Chondrocyte (in vitro differentiated cells): ENCODE measurements at regions not wholly inside any gene's neighbourhood (a gene's known extent, or its start where the extent isn't known, plus 50 kb on each side); places are given as distances from the start of the nearest gene placed in this dataset.

ENCODE experiments used
- DNase-seq: peaks from one replicate; pipeline ENCODE4 v3.0.0; 2021; ENCODE audit warnings: mixed read lengths, low spot score
- H3K27ac Mint-ChIP-seq: one replicate; pipeline ENCODE4 v1.8.0; 2021; ENCODE audit warnings: mild to moderate bottlenecking, moderate library complexity, mixed read lengths; ENCODE audit not compliant: unreplicated experiment
- H3K27me3 Mint-ChIP-seq: 2 replicates; pipeline ENCODE4 v1.8.0; 2021; ENCODE audit warnings: low read depth, mixed read lengths
- H3K36me3 Mint-ChIP-seq: 2 replicates; pipeline ENCODE4 v1.8.0; 2021; ENCODE audit warnings: low read depth, mixed read lengths
- H3K4me1 Mint-ChIP-seq: 2 replicates; pipeline ENCODE4 v1.8.0; 2021; ENCODE audit warnings: low read depth, mild to moderate bottlenecking, mixed read lengths
- H3K4me3 Mint-ChIP-seq: one replicate; pipeline ENCODE4 v1.8.0; 2021; ENCODE audit warnings: mild to moderate bottlenecking, moderate library complexity, mixed read lengths; ENCODE audit not compliant: unreplicated experiment
- H3K9me3 Mint-ChIP-seq: 2 replicates; pipeline ENCODE4 v1.8.0; 2021; ENCODE audit warnings: low read depth, mixed read lengths
- TF ChIP-seq, protein P1 (sequence below): fragments of 200-600 bp; sonication (generic); IDR thresholded peaks from 2 replicates; pipeline ENCODE4 v1.5.0; 2021; ENCODE audit warnings: antibody characterized with exemption, mild to moderate bottlenecking, moderate library complexity

DNA sequence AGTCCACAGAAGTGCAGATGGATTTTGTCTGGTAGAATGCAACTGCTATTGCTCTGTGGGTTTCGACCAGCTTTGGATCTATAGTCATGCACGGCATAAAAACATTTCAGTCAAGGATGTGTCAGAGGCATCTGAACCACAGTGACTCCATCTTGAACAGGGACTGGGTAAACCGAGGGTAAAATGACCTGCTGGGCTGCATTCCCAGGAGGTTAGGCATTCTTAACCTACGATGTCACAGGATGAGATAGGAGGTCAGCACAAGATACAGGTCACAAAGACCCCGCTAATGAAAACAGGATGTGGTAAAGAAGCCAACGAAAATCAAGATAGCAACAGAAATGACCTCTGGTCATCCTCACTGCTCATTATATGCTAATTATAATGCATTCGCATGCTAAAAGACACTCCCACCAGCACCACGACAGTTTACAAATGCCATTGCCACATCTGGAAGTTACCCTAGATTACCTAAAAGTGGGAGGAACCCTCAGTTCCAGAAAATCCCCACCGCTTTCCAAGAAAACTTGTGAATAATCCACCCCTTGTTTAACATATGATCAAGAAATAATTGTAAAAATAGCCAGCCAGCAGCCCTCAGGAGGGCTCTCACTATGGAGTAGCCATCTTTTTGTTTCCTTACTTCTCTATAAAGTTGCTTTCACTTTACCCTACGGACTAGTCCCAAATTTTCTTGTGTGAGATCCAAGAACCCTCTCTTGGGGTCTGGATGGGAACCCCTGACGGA, 50.7 kb upstream of the CPXM2 start:
- peaks cover 1% of the 10 kb centered on the region for H3K27me3 Mint-ChIP-seq
- H3K36me3 Mint-ChIP-seq: no peaks in the 10 kb centered on the region
- DNase-seq: no peak
- no peak overlapping the region for H3K4me3 Mint-ChIP-seq
- no peak overlapping the region for H3K27ac Mint-ChIP-seq
- TF ChIP-seq, protein P1, sequence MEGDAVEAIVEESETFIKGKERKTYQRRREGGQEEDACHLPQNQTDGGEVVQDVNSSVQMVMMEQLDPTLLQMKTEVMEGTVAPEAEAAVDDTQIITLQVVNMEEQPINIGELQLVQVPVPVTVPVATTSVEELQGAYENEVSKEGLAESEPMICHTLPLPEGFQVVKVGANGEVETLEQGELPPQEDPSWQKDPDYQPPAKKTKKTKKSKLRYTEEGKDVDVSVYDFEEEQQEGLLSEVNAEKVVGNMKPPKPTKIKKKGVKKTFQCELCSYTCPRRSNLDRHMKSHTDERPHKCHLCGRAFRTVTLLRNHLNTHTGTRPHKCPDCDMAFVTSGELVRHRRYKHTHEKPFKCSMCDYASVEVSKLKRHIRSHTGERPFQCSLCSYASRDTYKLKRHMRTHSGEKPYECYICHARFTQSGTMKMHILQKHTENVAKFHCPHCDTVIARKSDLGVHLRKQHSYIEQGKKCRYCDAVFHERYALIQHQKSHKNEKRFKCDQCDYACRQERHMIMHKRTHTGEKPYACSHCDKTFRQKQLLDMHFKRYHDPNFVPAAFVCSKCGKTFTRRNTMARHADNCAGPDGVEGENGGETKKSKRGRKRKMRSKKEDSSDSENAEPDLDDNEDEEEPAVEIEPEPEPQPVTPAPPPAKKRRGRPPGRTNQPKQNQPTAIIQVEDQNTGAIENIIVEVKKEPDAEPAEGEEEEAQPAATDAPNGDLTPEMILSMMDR: no peak
- peaks cover 4% of the 10 kb centered on the region for H3K4me1 Mint-ChIP-seq
- no peaks in the 10 kb centered on the region for H3K9me3 Mint-ChIP-seq
